ENCODE measurements at regions not wholly inside any gene's neighbourhood (a gene's known extent, or its start where the extent isn't known, plus 50 kb on each side); places are given as distances from the start of the nearest gene placed in this dataset.
A peak's percentile ranks its signal among the peaks of the same experiment; 100 is the strongest.

- no peak for DNase-seq (ENCODE audit: low spot score)
These were observed 207.1 kb upstream of the ZFHX3 start for GRCh38 chr16:73255031-73255430.

- DNase-seq (ENCODE audit: low spot score): no peak
These were observed 206.1 kb upstream of the ZFHX3 start for GRCh38 chr16:73253922-73254480.

GRCh38 chr16:73252446-73252845 is 204.5 kb upstream of the ZFHX3 start:
- no peak for DNase-seq (ENCODE audit: low spot score)

GRCh38 chr16:73251608-73252007 is 203.7 kb upstream of the ZFHX3 start:
- no peak for DNase-seq (ENCODE audit: low spot score)

- DNase-seq (ENCODE audit: low spot score): no peak
These were observed 200.4 kb upstream of the ZFHX3 start for GRCh38 chr16:73248316-73248715.

- DNase-seq (ENCODE audit: low spot score): no peak
These were observed 193.0 kb upstream of the ZFHX3 start for GRCh38 chr16:73240920-73241319.

- no peak for DNase-seq (ENCODE audit: low spot score)
These were observed 189.7 kb upstream of the ZFHX3 start for GRCh38 chr16:73237601-73238000.

GRCh38 chr16:73234496-73234895 is 186.6 kb upstream of the ZFHX3 start:
- DNase-seq (ENCODE audit: low spot score): no peak

- DNase-seq (ENCODE audit: low spot score): peak; percentile 10
These were observed 186.0 kb upstream of the ZFHX3 start for GRCh38 chr16:73233846-73234424.

- DNase-seq (ENCODE audit: low spot score): no peak
These were observed 185.4 kb upstream of the ZFHX3 start for GRCh38 chr16:73233329-73233765.

GRCh38 chr16:73232555-73233328 is 184.8 kb upstream of the ZFHX3 start:
- DNase-seq (ENCODE audit: low spot score): peak; percentile 44

- peak; percentile 18 for DNase-seq (ENCODE audit: low spot score)
These were observed 184.1 kb upstream of the ZFHX3 start for GRCh38 chr16:73231944-73232554.

GRCh38 chr16:73231379-73231778 is 183.5 kb upstream of the ZFHX3 start:
- no peak for DNase-seq (ENCODE audit: low spot score)

- DNase-seq (ENCODE audit: low spot score): no peak
These were observed 182.7 kb upstream of the ZFHX3 start for GRCh38 chr16:73230651-73231050.

GRCh38 chr16:73228649-73229048 is 180.7 kb upstream of the ZFHX3 start:
- no peak for DNase-seq (ENCODE audit: low spot score)

GRCh38 chr16:73226675-73227074 is 178.7 kb upstream of the ZFHX3 start:
- no peak for DNase-seq (ENCODE audit: low spot score)

GRCh38 chr16:73225983-73226382 is 178.1 kb upstream of the ZFHX3 start:
- DNase-seq (ENCODE audit: low spot score): no peak

GRCh38 chr16:73220836-73221235 is 172.9 kb upstream of the ZFHX3 start:
- DNase-seq (ENCODE audit: low spot score): no peak

- no peak for DNase-seq (ENCODE audit: low spot score)
These were observed 171.2 kb upstream of the ZFHX3 start for GRCh38 chr16:73219176-73219575.

GRCh38 chr16:73217654-73218053 is 169.7 kb upstream of the ZFHX3 start:
- peak; percentile 11 for DNase-seq (ENCODE audit: low spot score)

GRCh38 chr16:73216932-73217331 is 169.0 kb upstream of the ZFHX3 start:
- DNase-seq (ENCODE audit: low spot score): no peak

GRCh38 chr16:73215678-73216377 is 167.9 kb upstream of the ZFHX3 start:
- DNase-seq (ENCODE audit: low spot score): no peak
